H54 (cell line): ENCODE measurements at regions not wholly inside any gene's neighbourhood (a gene's known extent, or its start where the extent isn't known, plus 50 kb on each side); places are given as distances from the start of the nearest gene placed in this dataset.

ENCODE experiments used
- DNase-seq: peaks from one replicate; pipeline ENCODE4 v3.0.0; 2011; ENCODE audit warnings: low spot score, mixed read lengths; ENCODE audit not compliant: insufficient read length
- FAIRE-seq: peaks from 3 replicates; lab custom pipeline; 2011; peaks lifted over from hg19 to GRCh38; lab: Jason Lieb, UNC
- POLR2A ChIP-seq: IDR thresholded peaks from 2 replicates; pipeline ENCODE4 v1.6.1; 2011; ENCODE audit warnings: low read depth, mild to moderate bottlenecking, low read length

- FAIRE-seq (no peak), DNase-seq (no peak)
- no peak for TF ChIP-seq POLR2A
These were observed 385.5 kb upstream of the MEF2C start for GRCh38 chr5:89268460-89268859.

DNA sequence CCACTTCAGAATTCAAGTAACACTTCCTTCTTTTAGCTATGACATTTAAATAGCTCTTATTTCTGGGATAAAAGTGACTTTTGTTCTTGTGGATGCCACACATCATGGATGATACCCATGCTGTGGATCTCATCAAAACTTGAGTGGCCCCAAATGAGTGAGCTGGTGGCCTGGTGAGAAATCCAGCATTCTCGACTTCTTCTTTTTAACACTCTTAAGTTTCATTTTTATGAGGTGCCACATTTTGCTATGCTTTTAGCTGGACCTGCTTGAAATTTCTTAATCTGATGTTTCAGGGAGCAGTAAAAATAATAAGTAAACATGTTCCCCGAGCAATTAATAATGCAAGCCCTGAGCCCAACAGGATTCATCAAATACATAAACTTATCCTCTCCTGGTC is 384.8 kb upstream of the MEF2C start:
- no peak for FAIRE-seq
- no peak for DNase-seq
- TF ChIP-seq POLR2A = no peak

GRCh38 chr5:89265511-89266179 is 382.7 kb upstream of the MEF2C start:
- no peak for TF ChIP-seq POLR2A
- DNase-seq = no peak
- peak; percentile 43 for FAIRE-seq

GRCh38 chr5:89263846-89264245 is 380.9 kb upstream of the MEF2C start:
- DNase-seq = no peak
- no peak for TF ChIP-seq POLR2A
- no peak for FAIRE-seq

GRCh38 chr5:89262030-89262429 is 379.0 kb upstream of the MEF2C start:
- DNase-seq (no peak), FAIRE-seq (no peak)
- no peak for TF ChIP-seq POLR2A

DNA sequence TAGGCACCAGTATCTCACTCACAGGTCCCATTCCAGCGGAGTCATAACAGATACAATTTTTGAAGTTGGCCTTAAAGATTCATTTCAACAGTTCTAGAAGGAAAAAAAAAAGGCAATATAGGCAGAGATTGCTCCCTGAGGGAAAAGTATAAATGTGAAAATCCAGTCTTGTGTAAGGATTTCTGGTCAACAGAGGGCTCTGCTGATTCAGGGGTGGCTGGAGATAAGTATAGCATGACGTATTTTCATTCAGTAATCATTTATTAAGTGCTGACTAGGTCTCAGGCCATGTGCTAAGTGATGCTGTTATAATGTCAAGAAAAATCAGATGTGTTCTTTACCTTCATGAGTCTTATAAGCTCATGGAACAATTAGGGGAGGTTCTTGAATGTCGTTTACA is 377.3 kb upstream of the MEF2C start:
- DNase-seq (no peak), FAIRE-seq (no peak)
- TF ChIP-seq POLR2A = no peak

GRCh38 chr5:89255845-89256463 is 373.0 kb upstream of the MEF2C start:
- no peak for DNase-seq
- peak; percentile 15 for FAIRE-seq
- no peak for TF ChIP-seq POLR2A

DNA sequence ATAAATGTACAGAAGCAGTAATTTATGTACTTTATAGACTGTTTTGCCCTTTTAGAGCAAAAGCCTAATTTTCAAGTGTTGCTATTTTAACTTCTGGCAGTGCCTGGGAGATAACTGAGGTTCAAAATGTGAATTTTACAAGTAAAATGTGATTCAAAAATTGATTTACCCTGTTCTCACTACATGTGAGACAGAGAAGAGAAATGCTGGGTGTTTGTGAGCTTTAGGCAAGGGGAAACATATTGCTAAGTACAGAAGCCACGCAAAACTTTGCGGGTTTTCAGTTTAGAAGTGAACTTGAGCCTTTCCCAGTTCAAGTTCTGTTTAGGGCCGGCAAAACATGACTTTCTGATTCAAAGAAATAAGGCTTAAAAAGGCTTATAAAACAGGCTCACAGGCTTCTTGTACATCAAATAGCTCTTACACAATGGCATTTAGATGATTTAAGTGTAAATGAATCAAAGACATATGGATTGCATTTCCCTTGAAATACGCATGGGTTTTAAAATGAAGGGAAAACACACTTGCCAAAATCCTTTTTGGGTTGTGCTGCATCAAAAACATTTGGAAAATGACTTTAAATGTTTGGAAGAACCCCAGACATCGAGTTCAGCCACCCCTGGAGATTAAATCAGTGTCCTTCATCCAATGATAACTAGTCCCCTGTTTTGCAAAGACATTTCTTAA is 370.8 kb upstream of the MEF2C start:
- TF ChIP-seq POLR2A = no peak
- peak; percentile 6 for FAIRE-seq
- no peak for DNase-seq

DNA sequence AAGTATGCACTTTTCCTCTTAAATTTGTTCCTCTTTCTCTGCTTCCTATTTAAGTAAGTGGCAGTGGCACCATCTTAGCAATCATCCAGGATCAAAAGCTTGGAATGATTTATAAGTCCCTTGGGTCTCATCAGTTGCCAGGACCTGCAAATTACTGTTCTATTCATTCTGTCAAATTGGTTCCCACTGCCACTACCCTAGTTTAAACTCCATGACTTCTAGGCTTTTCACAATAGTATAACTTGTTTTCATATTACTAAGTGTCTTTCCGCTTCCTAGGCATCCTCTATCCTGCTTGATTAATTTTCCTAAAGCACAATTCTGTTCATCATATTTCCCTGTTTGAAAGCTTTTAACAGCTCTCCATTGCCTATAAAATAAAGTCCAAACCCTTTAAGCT is 363.9 kb upstream of the MEF2C start:
- no peak for TF ChIP-seq POLR2A
- FAIRE-seq (no peak), DNase-seq (no peak)

DNA sequence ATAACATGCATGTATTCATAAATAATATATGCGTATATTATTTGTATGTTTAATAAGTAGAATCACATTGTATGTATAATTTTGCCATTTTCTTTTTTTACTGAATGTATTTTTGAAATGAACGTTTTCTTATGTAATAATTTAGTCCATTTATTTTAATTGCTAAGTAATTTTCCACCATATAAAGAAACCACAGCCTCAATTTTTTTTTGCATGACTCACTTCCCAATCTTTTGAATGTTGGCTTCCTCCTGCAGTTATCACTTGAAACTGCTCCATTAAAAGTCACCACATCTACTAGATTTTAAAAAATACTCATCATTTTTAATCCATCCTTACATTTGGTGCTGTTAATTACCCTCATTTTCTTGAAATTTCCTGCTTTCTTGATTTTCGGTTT is 363.3 kb upstream of the MEF2C start:
- FAIRE-seq = no peak
- TF ChIP-seq POLR2A = no peak
- DNase-seq = no peak

DNA sequence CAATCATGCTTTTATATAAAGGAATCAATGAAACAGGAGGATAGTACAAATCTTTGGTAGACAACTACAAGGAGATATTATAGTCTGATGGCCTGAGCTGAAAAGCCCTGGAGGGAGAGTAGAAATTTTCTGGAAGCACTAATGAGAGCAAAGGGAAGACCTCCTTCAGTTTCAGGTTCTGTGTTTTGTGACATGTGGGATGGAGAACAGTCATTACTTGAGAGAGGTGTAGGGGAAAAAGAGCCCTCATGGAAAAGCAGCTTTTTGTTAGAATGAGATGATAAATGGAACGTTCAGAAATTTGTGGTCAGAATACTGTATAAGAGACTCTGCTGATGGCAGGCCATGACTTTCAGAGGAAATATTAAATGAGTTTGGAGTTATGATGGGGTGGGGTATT is 360.6 kb upstream of the MEF2C start:
- FAIRE-seq (no peak), DNase-seq (no peak)
- TF ChIP-seq POLR2A = no peak

DNA sequence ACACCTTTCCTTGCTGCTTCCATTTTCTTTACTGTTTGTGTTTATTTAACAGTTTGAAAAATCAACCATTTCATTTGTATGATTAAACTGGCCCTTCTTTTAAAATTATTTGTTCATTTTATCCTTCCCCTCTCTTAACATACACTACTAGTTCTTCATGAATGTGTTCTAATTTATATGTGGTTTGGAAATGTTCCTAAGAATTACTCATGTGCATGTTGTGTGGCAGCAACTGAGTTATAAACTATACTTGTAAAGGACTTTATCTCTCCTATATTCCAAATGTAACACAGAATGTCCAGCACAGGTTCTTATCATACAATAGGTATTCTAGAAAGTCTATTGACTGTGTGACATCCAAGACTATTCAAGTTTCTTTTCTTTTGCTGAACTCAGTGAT is 358.2 kb upstream of the MEF2C start:
- no peak for TF ChIP-seq POLR2A
- FAIRE-seq (peak; percentile 41), DNase-seq (no peak)

GRCh38 chr5:89236900-89237299 is 353.9 kb upstream of the MEF2C start:
- no peak for DNase-seq
- TF ChIP-seq POLR2A = no peak
- FAIRE-seq = no peak

- no peak for TF ChIP-seq POLR2A
- FAIRE-seq = no peak
- DNase-seq = no peak
These were observed 350.5 kb upstream of the MEF2C start for GRCh38 chr5:89233462-89233861.
